G401 (cell line): ENCODE measurements at regions not wholly inside any gene's neighbourhood (a gene's known extent, or its start where the extent isn't known, plus 50 kb on each side); places are given as distances from the start of the nearest gene placed in this dataset.
"Not testable (repeated sequence)": the region's sequence is repeated elsewhere in the genome, so short reads cannot be mapped to it uniquely, and the experiment has no call there.

Source experiments
- DNase-seq: peaks from one replicate; pipeline ENCODE4 v3.0.0-alpha.2; 2015; ENCODE audit warnings: low spot score
- in situ Hi-C: cut with HindIII; loops from 2 replicates; pipeline ENCODE4 v1.10.0; 2016; ENCODE audit warnings: low sequenced_read_pairs, mixed read lengths

DNA sequence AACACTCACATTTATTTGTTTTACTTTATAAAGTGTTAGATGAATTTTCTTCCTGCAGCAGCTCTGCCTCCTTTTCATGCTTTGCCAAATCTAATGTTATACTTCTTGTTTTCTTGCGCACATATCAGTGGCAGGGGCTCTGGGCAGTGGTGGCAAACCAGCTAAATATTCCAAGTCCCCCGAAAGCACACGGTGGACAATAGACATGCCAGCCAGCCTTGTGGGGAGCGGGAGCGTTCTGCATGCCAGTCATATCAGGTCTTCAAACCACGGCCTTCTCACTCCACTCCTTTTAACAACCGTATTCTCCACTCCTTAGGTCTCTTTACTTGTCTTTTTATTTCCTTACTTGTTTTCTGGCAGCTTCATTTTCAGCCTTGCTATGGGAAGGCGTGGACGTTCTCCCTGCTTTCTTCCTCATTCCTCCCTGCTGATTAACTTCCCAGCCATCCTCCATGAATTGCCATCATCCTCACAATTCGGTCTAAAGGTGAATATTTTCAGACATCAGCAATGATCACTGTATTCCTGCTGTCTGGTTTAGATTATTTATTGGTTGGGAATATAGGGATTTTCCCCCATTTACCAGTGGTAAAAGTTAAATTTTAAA lies 77.1 kb upstream of the WASF3 start:
- DNase-seq: no peak
- in situ Hi-C loops: no loop called here

DNA sequence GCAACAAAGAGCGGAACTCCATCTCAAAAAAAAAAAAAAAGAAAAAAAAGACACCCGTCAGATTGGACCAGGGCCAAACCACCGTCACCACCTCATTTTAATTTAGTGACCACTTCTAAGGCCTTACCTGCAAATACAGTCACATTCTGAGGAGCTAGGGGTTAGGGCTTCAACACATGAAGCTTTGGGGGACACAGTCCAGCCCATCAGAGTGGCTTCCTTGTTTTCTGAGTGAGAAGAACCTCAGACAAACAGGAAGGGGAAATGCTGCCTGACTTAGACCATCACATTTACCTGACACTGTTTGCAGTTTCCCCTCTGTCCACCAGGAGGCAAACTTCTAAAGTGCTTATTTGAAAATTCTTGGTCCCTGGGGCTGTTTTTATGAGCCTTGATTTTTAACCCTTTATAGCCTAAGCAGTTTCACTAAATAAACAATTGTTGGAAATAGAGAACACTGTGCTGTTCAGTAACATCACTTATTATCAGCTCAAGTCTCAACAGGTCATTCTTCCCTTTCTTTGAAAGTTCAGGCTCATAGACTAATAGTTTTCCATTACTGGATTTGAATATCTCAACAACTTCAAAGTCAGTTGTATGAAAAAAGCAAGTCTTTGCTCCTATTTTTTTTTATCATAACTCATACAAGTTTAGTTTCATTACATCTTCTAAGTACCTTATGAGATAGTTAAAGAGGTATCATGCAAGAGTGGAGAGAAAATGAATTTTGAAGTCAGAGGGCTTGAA lies 74.9 kb upstream of the WASF3 start:
- in situ Hi-C loops: no loop called here

GRCh38 chr13:26483546-26483945 lies 73.9 kb upstream of the WASF3 start:
- no peak for DNase-seq
- in situ Hi-C loops: no loop called here

More for the DNA sequence above, 74.9 kb upstream of the WASF3 start:
- DNase-seq: peak; percentile 82

GRCh38 chr13:26484196-26484595 lies 73.3 kb upstream of the WASF3 start:
- DNase-seq: no peak

DNA sequence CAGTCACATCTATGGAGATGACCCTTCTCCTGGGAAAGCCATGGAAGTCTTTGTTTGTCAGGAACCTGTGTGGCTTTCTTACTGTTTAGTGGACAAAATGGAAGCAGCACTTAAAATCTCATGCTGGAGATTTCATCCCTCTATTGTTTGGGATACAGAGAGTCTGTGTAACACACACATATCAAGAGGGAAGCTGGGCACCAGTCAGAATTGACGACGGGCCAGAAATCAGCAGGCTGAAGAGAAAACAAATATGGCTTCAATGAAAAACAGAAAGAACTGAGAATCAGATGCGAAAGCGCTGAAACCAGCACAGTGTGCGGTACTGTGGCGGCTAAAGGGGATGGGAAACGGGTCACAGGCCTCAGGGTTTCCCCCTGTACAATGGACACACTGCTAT lies 72.2 kb upstream of the WASF3 start:
- peak; percentile 85 for DNase-seq
- in situ Hi-C loops: no loop called here

More at GRCh38 chr13:26484196-26484595, 73.3 kb upstream of the WASF3 start:
- in situ Hi-C loops: no loop called here

DNA sequence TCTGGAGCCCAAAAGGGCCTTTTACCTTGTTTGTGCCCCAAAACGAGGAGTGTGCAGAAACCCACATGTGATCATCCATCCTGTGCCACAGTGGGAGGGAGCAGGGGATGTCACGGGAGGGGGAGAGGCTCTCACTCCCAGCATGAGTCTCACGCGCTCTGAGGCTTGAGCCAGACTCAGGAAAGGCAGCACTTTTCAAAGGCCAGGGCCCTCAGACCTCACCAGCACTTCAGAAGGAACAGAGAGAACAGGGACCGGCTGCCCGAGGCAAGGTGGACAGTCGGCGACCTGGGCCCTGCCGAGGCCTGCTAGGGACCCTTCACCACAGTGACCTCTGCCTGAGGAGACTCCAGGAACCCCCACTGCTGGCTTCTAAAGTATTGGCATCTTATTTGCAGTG lies 71.7 kb upstream of the WASF3 start:
- peak; percentile 78 for DNase-seq
- in situ Hi-C loops: no loop called here

- in situ Hi-C loops: no loop called here
- DNase-seq: peak; percentile 92
These were observed 70.9 kb upstream of the WASF3 start for GRCh38 chr13:26486550-26486949.

DNA sequence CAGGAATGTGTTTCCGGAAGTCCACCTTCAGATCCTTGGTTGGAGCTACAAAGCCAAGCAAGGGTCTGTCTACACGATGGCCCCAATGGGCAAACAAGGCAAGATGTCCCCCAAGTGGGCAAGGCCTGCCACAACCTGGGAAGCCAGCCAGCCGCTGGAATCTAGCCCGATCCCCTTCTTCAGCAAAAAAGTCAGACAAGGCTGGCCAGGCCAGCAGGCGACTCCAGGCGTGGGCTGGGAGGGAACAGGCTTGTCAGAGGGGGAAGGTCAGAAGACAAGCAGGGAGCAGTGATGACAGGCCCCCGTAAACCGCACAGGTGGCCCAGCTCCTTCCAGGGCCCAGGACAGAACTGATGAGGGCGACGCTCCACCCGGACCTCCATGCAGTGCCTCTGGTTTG lies 69.7 kb upstream of the WASF3 start:
- in situ Hi-C loops: no loop called here

DNA sequence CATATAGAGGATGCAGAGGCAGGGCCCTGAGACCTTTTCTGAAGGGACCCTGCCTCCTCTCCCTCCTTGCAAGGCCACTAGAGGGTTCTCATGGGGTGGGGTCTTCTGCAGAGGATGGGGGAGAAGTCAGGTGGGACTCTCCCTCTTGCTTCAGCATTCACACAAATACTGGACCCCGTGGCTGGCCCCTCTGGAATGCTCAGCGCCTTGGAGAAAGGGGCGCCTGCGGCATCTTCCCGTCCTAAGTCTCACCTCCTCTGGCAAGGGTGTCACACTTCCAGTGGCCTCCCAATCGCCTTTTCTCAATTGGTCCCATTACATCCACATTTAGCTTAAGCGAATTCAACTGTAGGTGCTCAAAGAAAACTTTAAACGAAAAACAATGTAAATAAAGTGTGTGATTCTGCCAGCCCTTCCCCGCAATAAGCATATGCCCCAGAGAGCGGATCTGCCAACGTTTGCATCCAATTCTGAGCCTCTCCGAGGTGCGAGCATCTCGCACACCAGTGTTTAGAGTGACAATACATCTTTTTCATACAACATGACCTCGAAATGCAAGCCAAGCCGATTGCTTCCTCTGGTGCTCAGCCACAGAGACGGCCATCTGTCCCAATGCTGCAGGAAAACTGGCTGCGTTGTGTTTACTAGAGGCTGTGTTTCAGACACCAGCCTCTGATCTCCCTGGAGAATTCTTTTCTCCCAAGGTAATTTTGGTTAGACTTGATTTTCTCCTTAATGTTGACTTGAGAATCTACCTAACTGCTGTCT lies 69.1 kb upstream of the WASF3 start:
- in situ Hi-C loops: no loop called here
- peak; percentile 95 for DNase-seq

More for the DNA sequence above, 69.7 kb upstream of the WASF3 start:
- no peak for DNase-seq

DNA sequence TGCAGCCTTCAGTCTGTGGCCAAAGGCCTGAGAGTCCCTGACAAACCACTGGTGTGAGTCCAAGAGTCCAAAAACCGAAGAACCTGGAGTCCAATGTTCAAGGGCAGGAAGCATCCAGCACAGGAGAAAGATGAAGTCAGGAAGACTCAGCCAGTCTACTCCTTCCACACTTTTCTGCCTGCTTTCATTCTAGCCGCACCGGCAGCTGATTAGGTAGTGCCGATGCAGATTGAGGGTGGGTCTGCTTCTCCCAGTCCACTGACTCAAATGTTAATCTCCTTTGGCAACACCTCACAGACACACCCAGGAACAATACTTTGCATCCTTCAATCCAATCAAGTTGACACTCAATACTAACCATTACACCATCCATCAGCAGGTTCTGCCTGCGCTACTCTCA lies 65.2 kb upstream of the WASF3 start:
- DNase-seq, in situ Hi-C loops: not testable (repeated sequence)

DNA sequence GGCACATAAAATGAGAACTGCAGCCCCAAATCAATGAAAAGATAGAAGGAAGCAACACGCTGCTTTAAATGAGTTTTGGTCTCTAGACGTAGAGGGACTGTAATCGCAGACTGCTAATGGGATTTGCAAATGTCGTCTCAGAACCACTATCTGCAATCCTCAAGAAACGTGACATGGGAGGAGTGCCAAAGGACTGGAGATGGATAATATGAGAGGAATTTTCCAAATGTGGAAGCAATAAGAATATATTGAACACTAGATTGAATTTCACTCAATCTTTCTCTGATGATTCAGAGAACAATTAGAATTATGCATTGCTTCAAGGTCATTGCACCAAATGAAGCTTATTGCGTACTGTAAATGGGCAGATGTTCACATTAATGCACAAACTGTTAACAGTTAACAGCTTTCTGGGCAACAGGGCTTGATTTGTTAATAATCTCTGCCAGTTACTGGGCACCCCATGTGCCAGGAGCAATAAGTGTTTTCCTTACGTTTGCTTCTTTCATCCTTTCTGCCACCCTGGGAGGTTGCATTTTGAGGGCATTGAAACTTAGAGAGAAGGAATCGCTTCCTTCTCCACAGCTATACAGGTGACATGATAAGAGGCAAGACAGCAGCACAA lies 62.8 kb upstream of the WASF3 start:
- DNase-seq: no peak
- in situ Hi-C loops: no loop called here

- in situ Hi-C loops: no loop called here
- DNase-seq: no peak
These were observed 61.7 kb upstream of the WASF3 start for GRCh38 chr13:26495750-26496149.

DNA sequence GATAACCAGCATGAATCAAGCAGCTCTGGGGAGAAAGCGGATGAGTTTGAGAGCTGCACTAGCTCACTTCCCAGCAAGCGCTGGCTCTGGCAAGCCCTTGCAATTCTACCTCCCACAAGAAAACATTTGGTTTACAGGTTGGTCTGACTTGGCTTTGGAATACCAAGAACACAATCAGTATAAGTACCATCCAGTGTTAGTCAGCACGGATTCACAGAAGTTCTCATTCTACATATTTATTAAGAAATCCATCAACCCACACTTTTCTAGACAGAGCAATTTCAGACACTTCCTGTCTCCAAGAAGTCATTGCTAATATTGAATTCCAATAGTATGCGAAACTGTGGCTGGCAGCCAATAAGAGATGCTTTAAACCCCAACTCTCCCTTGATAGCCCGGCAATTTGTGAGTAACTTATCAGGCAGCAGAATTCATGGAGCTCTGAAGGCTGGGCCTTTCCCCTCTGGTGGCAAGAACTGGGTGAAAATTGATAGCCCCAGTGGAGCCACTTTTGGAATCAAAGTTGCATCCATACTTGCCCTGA lies 59.4 kb upstream of the WASF3 start:
- in situ Hi-C loops: no loop called here
- DNase-seq: peak; percentile 38

GRCh38 chr13:26498656-26499601 lies 58.6 kb upstream of the WASF3 start:
- DNase-seq: peak; percentile 78
- in situ Hi-C loops: no loop called here

DNA sequence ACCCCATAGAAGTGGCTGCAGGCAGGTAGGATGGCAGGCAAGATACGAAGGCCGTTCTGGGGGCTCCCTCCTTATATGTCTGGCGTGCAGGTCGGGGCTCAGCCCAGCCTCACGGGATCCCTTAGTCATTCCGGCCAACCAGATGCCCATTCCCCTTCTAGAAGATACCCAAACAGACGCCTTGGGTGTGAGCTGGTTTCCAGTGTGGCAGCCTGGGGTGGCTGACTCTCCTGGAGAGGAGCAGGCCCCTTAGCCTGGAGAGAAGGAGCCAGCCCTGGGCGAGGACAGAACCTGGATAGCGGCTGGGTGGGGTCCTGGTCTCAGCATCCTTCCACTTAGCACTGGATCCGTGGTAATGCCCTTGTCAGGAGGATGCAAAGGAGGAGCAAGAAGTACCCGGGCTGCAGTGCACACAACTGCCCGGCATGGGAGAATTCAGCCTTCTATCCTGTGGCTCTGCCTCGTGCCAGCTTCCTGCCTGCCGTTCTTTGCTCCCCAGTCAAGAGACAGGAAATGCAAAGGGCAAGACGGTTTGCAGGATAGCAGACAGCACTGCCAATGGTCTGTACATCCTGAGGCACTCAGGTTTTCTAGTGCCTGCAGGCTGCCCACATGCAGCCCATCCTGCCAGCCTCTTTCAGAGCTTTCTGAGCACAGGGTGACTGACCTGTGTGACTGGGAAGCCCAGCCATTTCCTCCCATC lies 56.7 kb upstream of the WASF3 start:
- peak; percentile 48 for DNase-seq
- in situ Hi-C loops: no loop called here

GRCh38 chr13:26501641-26502040 lies 55.8 kb upstream of the WASF3 start:
- in situ Hi-C loops: no loop called here
- DNase-seq: no peak

DNA sequence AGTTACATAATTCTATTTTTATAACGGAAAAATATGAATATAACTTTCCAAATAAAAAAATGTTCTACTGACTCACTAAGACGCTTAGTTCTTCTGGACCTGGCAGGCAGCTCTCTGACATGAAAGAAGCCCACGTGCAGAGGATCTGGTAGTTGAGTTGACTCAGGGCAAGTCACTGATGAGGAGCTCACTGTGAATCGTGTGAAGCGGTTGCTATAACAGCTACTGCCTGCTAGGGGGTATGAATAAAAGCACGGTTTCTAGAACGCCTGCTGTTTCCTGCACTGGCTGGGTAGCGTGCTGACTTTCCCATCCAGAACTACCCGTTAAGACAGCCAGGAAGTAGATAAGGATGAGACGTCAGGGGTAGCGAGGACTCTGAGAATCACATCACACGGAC lies 54.7 kb upstream of the WASF3 start:
- in situ Hi-C loops: no loop called here
- DNase-seq: no peak
